ENCODE measurements at regions not wholly inside any gene's neighbourhood (a gene's known extent, or its start where the extent isn't known, plus 50 kb on each side); places are given as distances from the start of the nearest gene placed in this dataset.

DNA sequence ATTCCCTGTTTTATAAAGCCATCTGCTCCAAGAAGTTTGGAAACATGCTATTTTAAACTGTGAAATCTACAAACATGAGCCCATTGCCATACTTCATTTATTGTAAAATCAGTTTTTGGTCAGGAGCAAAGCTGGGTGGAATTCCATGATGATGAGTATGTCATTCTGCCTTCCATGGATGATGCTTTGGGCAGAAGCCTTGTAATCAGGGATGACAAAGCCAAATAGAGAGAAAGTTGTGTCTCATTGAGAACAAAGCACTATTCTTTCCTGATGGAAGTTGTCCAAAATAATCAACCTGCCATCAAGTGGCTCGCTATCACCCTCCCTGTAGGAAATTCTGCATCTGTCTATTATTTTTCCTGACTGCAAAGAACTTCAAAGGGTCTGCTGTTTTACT, 313.0 kb upstream of the DEFB112 start:
- no peak for TF ChIP-seq CTCF (conservative IDR thresholded peaks at IDR 0.05)
- no peak for TF ChIP-seq EZH2 (IDR thresholded peaks at IDR 0.05; ENCODE audit: low read depth)

All from PC-9 (cell line).